KMS-11 (cell line): ENCODE measurements at regions not wholly inside any gene's neighbourhood (a gene's known extent, or its start where the extent isn't known, plus 50 kb on each side); places are given as distances from the start of the nearest gene placed in this dataset.
"Not testable (repeated sequence)": the region's sequence is repeated elsewhere in the genome, so short reads cannot be mapped to it uniquely, and the experiment has no call there.

ENCODE experiments used
- H2AFZ ChIP-seq: fragments of 200-600 bp; sonication (generic); 2 replicates; pipeline ENCODE4 v1.6.1; 2016; ENCODE audit warnings: antibody characterized with exemption, mixed run types, low read depth
- H3K27ac ChIP-seq: fragments of 200-600 bp; sonication (generic); 2 replicates; pipeline ENCODE4 v1.6.1; 2016; ENCODE audit warnings: mild to moderate bottlenecking, mixed run types
- H3K27me3 ChIP-seq: fragments of 200-600 bp; sonication (generic); 2 replicates; pipeline ENCODE4 v1.6.1; 2017; ENCODE audit warnings: mild to moderate bottlenecking, low read depth, mixed run types, moderate library complexity; ENCODE audit not compliant: insufficient read depth
- H3K36me3 ChIP-seq: fragments of 200-600 bp; sonication (generic); 2 replicates; pipeline ENCODE4 v1.6.1; 2017; ENCODE audit warnings: mild to moderate bottlenecking, mixed run types; ENCODE audit not compliant: insufficient read depth
- H3K4me1 ChIP-seq: fragments of 200-600 bp; sonication (generic); 2 replicates; pipeline ENCODE4 v1.6.1; 2016; ENCODE audit warnings: mild to moderate bottlenecking, low read depth, mixed run types; ENCODE audit not compliant: poor library complexity, severe bottlenecking
- H3K4me2 ChIP-seq: fragments of 200-600 bp; sonication (generic); 2 replicates; pipeline ENCODE4 v1.7.0; 2016; ENCODE audit warnings: mild to moderate bottlenecking, mixed run types
- H3K4me3 ChIP-seq: fragments of 200-600 bp; sonication (generic); IDR thresholded peaks from 2 replicates; pipeline ENCODE4 v1.6.1; 2017; ENCODE audit warnings: low read depth, low read length, mixed read lengths; ENCODE audit not compliant: insufficient read depth
- H3K79me2 ChIP-seq: fragments of 200-600 bp; sonication (generic); 2 replicates; pipeline ENCODE4 v1.6.1; 2016; ENCODE audit warnings: low read depth, mixed run types; ENCODE audit not compliant: insufficient read depth
- H3K9ac ChIP-seq: fragments of 200-600 bp; sonication (generic); 2 replicates; pipeline ENCODE4 v1.6.1; 2016; ENCODE audit warnings: mild to moderate bottlenecking, mixed run types
- H4K20me1 ChIP-seq: fragments of 200-600 bp; sonication (generic); 2 replicates; pipeline ENCODE4 v1.6.1; 2016; ENCODE audit warnings: mild to moderate bottlenecking, mixed run types; ENCODE audit not compliant: insufficient read depth
- CTCF ChIP-seq: fragments of 200-600 bp; sonication (generic); conservative IDR thresholded peaks from 2 replicates; pipeline ENCODE4 v1.6.1; 2017; ENCODE audit warnings: low read depth, mild to moderate bottlenecking, antibody characterized with exemption, low read length, moderate library complexity, mixed read lengths

DNA sequence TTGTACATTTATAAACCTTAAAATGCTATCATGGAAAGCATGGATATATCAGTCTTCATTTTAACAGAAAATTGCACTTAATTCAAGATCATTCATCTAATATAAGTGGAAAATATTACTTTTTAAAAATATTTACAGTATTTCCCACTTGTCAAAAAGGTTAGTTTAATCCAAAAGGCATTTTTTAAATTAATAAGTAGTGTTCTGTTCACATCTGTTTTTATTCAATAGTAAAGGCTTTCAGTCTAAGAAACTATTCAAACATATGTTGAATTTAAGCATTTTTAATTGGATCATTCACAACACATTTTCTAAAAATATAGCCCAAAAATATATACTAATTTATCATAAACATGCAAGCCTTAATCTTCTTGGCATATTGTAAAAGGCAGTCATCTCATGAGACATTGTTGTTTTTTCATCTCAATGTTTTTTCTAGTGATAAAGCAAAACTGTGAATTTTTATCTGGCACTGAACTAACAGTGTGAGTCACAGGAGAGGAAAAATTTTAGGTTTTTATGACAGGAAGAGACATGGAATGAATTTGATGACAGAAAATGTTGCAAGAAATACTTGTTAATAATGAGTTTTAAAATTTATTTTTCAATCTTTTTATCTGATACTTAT lies 1642.5 kb upstream of the TMEFF2 start:
- H2AFZ ChIP-seq = no peak overlapping the region

DNA sequence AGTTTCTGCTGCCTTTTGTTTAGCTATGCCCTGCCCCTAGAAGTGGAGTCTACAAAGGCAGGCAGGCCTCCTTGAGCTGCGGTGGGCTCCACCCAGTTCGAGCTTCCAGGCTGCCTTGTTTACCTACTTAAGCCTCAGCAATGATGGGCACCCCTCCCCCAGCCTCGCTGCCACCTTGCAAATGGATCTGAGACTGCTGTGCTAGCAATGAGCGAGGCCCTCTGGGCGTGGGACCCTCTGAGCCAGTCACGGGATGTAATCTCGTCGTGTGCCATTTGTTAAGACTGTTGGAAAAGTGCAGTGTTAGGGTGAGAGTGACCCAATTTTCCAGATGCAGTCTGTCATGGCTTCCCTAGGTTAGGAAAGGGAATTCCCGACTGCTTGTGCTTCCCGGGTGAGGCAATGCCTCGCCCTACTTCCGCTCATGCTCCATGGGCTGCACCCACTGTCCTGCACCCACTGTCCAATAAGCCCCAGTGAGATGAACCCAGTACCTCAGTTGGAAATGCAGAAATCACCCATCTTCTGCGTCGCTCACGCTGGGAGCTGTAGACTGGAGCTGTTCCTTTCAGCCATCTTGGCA lies 1641.8 kb upstream of the TMEFF2 start:
- H3K36me3 ChIP-seq, H3K4me1 ChIP-seq, H3K4me2 ChIP-seq, H2AFZ ChIP-seq, H3K27ac ChIP-seq, H4K20me1 ChIP-seq, H3K27me3 ChIP-seq, H3K9ac ChIP-seq, H3K4me3 ChIP-seq, H3K79me2 ChIP-seq: not testable (repeated sequence)

More for the DNA sequence above, 1642.5 kb upstream of the TMEFF2 start:
- Histone ChIP-seq H3K36me3 (no peaks in the 10 kb centered on the region), H3K4me3 (no peak overlapping the region), H3K4me1 (no peaks in the 10 kb centered on the region), H3K27me3 (no peaks in the 10 kb centered on the region), H3K9ac (no peak overlapping the region), H3K79me2 (no peaks in the 10 kb centered on the region), H4K20me1 (no peaks in the 10 kb centered on the region), H3K4me2 (no peak overlapping the region), H3K27ac (no peak overlapping the region)
- TF ChIP-seq CTCF = no peak

- H4K20me1 ChIP-seq, H3K27me3 ChIP-seq, H3K4me3 ChIP-seq, H3K4me1 ChIP-seq, H3K4me2 ChIP-seq, H3K9ac ChIP-seq, H2AFZ ChIP-seq, H3K27ac ChIP-seq, H3K36me3 ChIP-seq, H3K79me2 ChIP-seq: not testable (repeated sequence)
Observed at GRCh38 chr2:193833895-193834294, 1639.2 kb upstream of the TMEFF2 start.

DNA sequence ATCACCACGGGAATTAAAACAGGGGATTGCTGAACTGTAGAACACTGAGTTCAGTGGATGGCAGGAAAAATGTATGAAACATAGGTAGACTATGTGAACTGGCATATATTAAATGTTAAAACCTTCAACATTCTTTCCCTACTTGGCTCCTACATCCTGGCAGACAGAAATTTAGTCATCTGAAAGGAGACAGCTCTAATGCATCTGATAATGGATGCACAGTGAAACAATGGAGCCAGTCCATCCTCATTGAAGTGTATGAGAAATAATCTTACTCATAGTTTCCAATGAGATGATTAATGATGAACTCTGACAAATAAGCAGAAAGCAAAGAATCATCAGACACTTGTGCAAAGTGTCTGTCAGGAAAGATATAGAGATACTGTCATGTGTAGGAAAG lies 1629.7 kb upstream of the TMEFF2 start:
- Histone ChIP-seq H4K20me1 (no peaks in the 10 kb centered on the region), H3K9ac (no peak overlapping the region), H3K27ac (no peak overlapping the region), H3K4me2 (no peak overlapping the region), H3K4me1 (no peaks in the 10 kb centered on the region), H3K36me3 (no peaks in the 10 kb centered on the region), H3K79me2 (no peaks in the 10 kb centered on the region), H3K27me3 (no peaks in the 10 kb centered on the region), H3K4me3 (no peak overlapping the region), H2AFZ (no peak overlapping the region)
- TF ChIP-seq CTCF = no peak

- Histone ChIP-seq H3K36me3 (no peaks in the 10 kb centered on the region), H3K79me2 (no peaks in the 10 kb centered on the region), H4K20me1 (no peaks in the 10 kb centered on the region), H3K27ac (no peak overlapping the region), H3K4me3 (no peak overlapping the region), H3K4me2 (no peak overlapping the region), H2AFZ (no peak overlapping the region), H3K27me3 (no peaks in the 10 kb centered on the region), H3K9ac (no peak overlapping the region), H3K4me1 (no peaks in the 10 kb centered on the region)
- no peak for TF ChIP-seq CTCF
Observed at GRCh38 chr2:193818801-193819499, 1624.2 kb upstream of the TMEFF2 start.
